Stomach (tissue), 4 donors: ENCODE measurements at regions not wholly inside any gene's neighbourhood (a gene's known extent, or its start where the extent isn't known, plus 50 kb on each side); places are given as distances from the start of the nearest gene placed in this dataset.

ENCODE experiments used
- CTCF ChIP-seq, 7 experiments: fragments of 450-650 bp in 4 of 7; fragments of 200-600 bp in 3 of 7; sonication (generic) in 3 of 7; IDR thresholded peaks; one replicate each; pipeline ENCODE4 v1.5.1; 2016 to 2019; ENCODE audit warnings: antibody characterized with exemption in 7 of 7, control low read depth in 2 of 7, mild to moderate bottlenecking in 1 of 7
- POLR2AphosphoS5 ChIP-seq, 3 donors: sonication (generic); formaldehyde crosslinking; IDR thresholded peaks; one replicate each; pipeline ENCODE4 v1.6.1; 2016; ENCODE audit warnings: antibody characterized with exemption in 3 of 3

DNA sequence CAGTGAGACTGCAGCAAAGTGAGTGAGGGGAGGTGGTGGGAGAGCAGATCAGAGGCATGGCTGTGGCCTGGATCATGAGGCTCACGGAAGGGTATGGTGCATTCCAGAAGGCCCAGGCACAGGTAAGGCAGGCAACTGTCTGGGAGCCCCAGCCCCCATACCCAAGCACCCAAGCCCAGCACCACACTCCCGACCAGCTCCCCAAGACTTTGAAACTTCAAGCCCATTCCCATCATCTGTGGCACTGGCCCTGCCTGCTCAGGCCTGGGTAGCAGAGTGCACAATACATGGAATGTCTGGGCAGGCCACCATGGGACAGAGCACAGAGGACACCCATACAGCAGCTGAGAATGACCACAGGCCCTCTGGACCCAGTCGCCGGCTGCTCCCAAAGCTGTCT is 202.6 kb upstream of the ARL4C start:
- TF ChIP-seq POLR2AphosphoS5 (IDR thresholded peaks at IDR 0.05): no peak
- no peak for TF ChIP-seq CTCF (IDR thresholded peaks at IDR 0.05)
